Gastroesophageal sphincter (tissue), 4 donors: ENCODE measurements at regions not wholly inside any gene's neighbourhood (a gene's known extent, or its start where the extent isn't known, plus 50 kb on each side); places are given as distances from the start of the nearest gene placed in this dataset.

ENCODE experiments used
- ATAC-seq: fragments of 150-250 bp; one replicate; pipeline ENCODE4 v1.9.1; 2016; ENCODE audit warnings: mild to moderate bottlenecking, moderate library complexity
- H3K27ac ChIP-seq, 4 donors: fragments of 200-600 bp; sonication (generic) in 3 of 4; 1 replicate in 3 of 4; 2 replicates in 1 of 4; pipeline ENCODE4 v1.5.1; 2016 to 2019
- H3K27me3 ChIP-seq: fragments of 200-600 bp; sonication (generic); one replicate; pipeline ENCODE4 v1.5.1; 2019
- H3K36me3 ChIP-seq, 2 donors: fragments of 200-600 bp; sonication (generic); one replicate each; pipeline ENCODE4 v1.5.1; 2019; ENCODE audit warnings: control low read depth in 1 of 2
- H3K4me1 ChIP-seq, 3 donors: fragments of 200-600 bp; sonication (generic); 1 replicate in 2 of 3; 2 replicates in 1 of 3; pipeline ENCODE4 v1.5.1; 2016 to 2019; ENCODE audit warnings: control low read depth in 2 of 3
- H3K4me3 ChIP-seq, 2 donors: fragments of 200-600 bp; sonication (generic); one replicate each; pipeline ENCODE4 v1.5.1; 2019; ENCODE audit warnings: mild to moderate bottlenecking in 1 of 2, moderate library complexity in 1 of 2
- H3K9me3 ChIP-seq, 3 donors: fragments of 200-600 bp; sonication (generic); one replicate each; pipeline ENCODE4 v1.5.1; 2017 to 2019; ENCODE audit warnings: control low read depth in 2 of 3
- EP300 ChIP-seq: sonication (generic); formaldehyde crosslinking; IDR thresholded peaks from one replicate; pipeline ENCODE4 v1.6.1; 2017; ENCODE audit warnings: antibody characterized with exemption, mild to moderate bottlenecking
- POLR2A ChIP-seq, 2 donors: fragments of 450-650 bp; IDR thresholded peaks; one replicate each; pipeline ENCODE4 v1.6.1; 2017; ENCODE audit warnings: antibody characterized with exemption in 2 of 2, mild to moderate bottlenecking in 2 of 2, moderate library complexity in 1 of 2
- POLR2AphosphoS5 ChIP-seq: sonication (generic); formaldehyde crosslinking; IDR thresholded peaks from one replicate; pipeline ENCODE4 v1.6.1; 2017; ENCODE audit warnings: antibody characterized with exemption
- WGBS, 2 donors: methylation state at CpG; one replicate each; pipeline ENCODE4 v1.1.5; 2018; ENCODE audit warnings: low coverage in 1 of 2; 5-methylcytosine and 5-hydroxymethylcytosine counted together
- TF ChIP-seq, protein P1 (sequence below), 4 experiments: fragments of 200-600 bp in 2 of 4; fragments of 450-650 bp in 2 of 4; sonication (generic) in 1 of 4; IDR thresholded peaks; one replicate each; pipeline ENCODE4 v1.5.1; 2017 to 2019; ENCODE audit warnings: antibody characterized with exemption in 4 of 4, mild to moderate bottlenecking in 2 of 4, moderate library complexity in 2 of 4

DNA sequence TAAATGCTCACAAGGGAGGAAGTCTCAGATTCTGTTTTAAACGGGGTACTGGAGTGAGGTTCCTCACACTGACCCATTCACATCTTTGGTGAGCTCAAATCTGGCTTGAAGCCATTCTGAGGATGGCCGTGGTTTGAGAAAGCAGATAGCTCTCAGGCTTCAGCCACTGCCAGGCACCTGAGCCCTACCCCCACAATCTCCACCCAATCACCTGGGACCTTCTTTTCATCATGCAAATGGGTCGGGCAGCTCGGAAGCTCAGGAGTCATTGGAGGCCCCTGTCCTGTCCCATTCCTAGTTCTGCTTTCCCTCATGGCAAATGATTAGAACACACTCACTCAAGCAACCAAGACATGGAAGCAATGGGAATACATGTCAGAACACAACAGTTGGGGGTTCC is 141.4 kb upstream of the ETS2 start:
- Histone ChIP-seq H3K4me1 (peaks cover 0 to 21% (median 5%) of the 10 kb centered on the region in 3 donors), H3K9me3 (no peaks in the 10 kb centered on the region), H3K27me3 (peaks cover 48% of the 10 kb centered on the region), H3K4me3 (no peak overlapping the region), H3K36me3 (no peaks in the 10 kb centered on the region), H3K27ac (no peak overlapping the region)
- TF ChIP-seq, protein P1, sequence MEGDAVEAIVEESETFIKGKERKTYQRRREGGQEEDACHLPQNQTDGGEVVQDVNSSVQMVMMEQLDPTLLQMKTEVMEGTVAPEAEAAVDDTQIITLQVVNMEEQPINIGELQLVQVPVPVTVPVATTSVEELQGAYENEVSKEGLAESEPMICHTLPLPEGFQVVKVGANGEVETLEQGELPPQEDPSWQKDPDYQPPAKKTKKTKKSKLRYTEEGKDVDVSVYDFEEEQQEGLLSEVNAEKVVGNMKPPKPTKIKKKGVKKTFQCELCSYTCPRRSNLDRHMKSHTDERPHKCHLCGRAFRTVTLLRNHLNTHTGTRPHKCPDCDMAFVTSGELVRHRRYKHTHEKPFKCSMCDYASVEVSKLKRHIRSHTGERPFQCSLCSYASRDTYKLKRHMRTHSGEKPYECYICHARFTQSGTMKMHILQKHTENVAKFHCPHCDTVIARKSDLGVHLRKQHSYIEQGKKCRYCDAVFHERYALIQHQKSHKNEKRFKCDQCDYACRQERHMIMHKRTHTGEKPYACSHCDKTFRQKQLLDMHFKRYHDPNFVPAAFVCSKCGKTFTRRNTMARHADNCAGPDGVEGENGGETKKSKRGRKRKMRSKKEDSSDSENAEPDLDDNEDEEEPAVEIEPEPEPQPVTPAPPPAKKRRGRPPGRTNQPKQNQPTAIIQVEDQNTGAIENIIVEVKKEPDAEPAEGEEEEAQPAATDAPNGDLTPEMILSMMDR (IDR thresholded peaks at IDR 0.05), result no peak
- TF ChIP-seq POLR2A (IDR thresholded peaks at IDR 0.05), result no peak
- no peak for TF ChIP-seq EP300
- no peak for TF ChIP-seq POLR2AphosphoS5
- WGBS, 2 donors, result 0 to 37% methylated on average over 1 to 3 of the region's 4 CpGs
- ATAC-seq, result no peak

DNA sequence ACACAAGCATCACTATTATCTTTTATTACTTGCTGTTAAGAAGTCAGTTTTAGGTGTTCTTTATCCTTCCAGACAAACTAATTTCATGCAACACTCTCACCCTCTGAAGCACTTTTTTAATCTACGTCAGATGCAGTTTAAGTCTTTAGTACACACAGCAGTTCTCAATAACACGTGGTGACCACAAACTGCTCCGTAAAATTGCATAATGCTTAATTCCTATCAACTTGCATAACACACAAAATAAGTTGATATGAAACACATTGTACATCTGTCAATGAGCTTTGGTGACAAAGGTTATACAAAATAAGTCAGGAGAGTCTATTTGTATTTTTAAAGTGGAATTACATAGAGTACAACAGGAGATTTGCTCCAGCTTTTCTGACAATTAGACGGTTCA is 140.9 kb upstream of the ETS2 start:
- Histone ChIP-seq H3K4me1 (peaks cover 0 to 21% (median 5%) of the 10 kb centered on the region in 3 donors), H3K9me3 (no peaks in the 10 kb centered on the region), H3K36me3 (no peaks in the 10 kb centered on the region), H3K4me3 (no peak overlapping the region), H3K27ac (no peak overlapping the region), H3K27me3 (peaks cover 43% of the 10 kb centered on the region)
- WGBS, 2 donors, result 59 to 78% methylated on average over 4 of the region's 4 CpGs
- TF ChIP-seq POLR2A (IDR thresholded peaks at IDR 0.05) (no peak), POLR2AphosphoS5 (no peak), EP300 (no peak)
- TF ChIP-seq, protein P1 (IDR thresholded peaks at IDR 0.05), result no peak
- peak; percentile 32 for ATAC-seq

DNA sequence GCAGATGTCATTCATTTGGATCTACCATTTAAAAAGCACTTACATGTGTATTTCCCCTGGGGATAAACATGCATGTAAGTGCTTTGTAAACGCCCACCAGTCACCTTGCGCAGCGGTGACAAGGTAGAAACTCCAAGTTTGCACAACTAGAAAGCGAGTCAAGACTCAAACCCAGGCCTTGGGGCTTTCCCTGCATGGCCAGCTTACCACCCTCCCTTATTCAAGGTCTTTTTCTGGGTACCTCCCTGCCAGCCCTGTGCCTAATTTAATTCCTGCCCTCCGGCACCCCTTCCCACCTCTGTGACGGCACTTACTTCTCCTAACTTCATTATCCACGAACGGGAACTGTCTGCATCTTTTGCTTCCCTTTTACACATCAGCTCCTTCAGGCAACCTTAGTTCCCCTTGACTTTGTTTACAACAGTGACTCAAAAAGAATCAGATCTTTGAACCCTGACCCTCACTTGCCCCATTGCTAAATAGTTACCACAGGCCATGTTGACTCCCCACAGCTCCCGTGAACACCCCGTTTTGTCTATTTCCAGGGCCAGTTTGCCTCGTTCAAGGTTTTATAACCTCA is 138.3 kb upstream of the ETS2 start:
- no peaks in the 10 kb centered on the region for H3K9me3 ChIP-seq
- no peak for ATAC-seq
- TF ChIP-seq, protein P1 (IDR thresholded peaks at IDR 0.05), result no peak
- TF ChIP-seq POLR2AphosphoS5 (no peak), EP300 (no peak), POLR2A (IDR thresholded peaks at IDR 0.05) (no peak)
- H3K4me1 ChIP-seq, result peaks cover 0 to 11% (median 0%) of the 10 kb centered on the region in 3 donors
- H3K27ac ChIP-seq, result no peak overlapping the region
- H3K36me3 ChIP-seq, result no peaks in the 10 kb centered on the region
- no peak overlapping the region for H3K4me3 ChIP-seq
- WGBS, 2 donors, result 71 to 84% methylated on average over 8 to 11 of the region's 11 CpGs
- H3K27me3 ChIP-seq, result peaks cover 17% of the 10 kb centered on the region

DNA sequence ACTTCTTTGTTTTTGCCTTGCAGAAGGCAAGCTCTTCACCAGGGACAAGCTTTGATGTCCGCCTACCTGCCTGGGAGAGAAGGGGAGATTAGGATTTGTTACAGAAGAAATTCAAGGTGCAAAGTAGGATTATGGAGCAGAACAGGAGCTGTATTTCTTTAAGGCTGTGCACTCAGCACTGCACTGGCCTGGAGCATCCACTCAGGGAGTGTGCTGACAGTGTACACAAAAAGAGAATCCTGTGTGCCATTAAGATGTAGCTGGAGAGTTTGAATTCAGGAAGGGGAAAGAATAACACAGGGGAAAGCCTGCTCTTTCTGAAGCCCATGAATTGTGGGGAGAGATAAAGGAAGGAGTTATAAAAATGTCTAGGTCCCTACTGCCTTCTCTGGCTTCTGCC is 137.7 kb upstream of the ETS2 start:
- TF ChIP-seq POLR2A (IDR thresholded peaks at IDR 0.05) (no peak), POLR2AphosphoS5 (no peak), EP300 (no peak)
- TF ChIP-seq, protein P1 (IDR thresholded peaks at IDR 0.05), result no peak
- H3K4me3 ChIP-seq, result no peak overlapping the region
- peaks cover 11% of the 10 kb centered on the region for H3K27me3 ChIP-seq
- no peaks in the 10 kb centered on the region for H3K36me3 ChIP-seq
- no peak overlapping the region for H3K27ac ChIP-seq
- H3K9me3 ChIP-seq, result no peaks in the 10 kb centered on the region
- peaks cover 0 to 11% (median 0%) of the 10 kb centered on the region in 3 donors for H3K4me1 ChIP-seq
- ATAC-seq, result no peak
- no CpG with 5 or more reads among the region's 1 CpG for WGBS, 2 donors

DNA sequence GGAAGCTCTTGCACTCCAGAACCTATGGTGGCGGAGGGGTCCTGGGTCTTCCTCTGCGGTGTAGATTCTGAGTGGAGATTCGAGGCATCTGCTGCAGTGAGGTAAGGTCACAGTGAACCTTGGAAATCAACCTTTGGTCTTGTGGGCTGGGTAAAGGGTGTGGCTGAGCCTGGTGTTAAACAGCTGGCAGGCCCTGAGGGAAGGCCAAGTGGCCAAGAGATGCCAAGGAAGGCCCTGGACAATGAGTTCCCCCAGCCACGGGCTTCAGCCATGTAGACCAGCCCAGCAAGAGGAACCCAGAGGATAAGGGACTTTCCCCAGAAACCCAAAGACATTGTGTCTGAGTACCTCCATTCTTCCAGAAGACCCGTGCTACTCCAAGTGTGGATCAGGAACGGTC is 137.2 kb upstream of the ETS2 start:
- Histone ChIP-seq H3K9me3 (no peaks in the 10 kb centered on the region), H3K4me3 (no peak overlapping the region), H3K27me3 (peaks cover 8% of the 10 kb centered on the region), H3K27ac (no peak overlapping the region), H3K36me3 (no peaks in the 10 kb centered on the region), H3K4me1 (peaks cover 0 to 11% (median 0%) of the 10 kb centered on the region in 3 donors)
- ATAC-seq, result no peak
- TF ChIP-seq, protein P1 (IDR thresholded peaks at IDR 0.05), result no peak
- no peak for TF ChIP-seq POLR2A (IDR thresholded peaks at IDR 0.05)
- no peak for TF ChIP-seq POLR2AphosphoS5
- WGBS, 2 donors, result 70 to 89% methylated on average over 2 to 4 of the region's 6 CpGs
